Osteocyte (in vitro differentiated cells): ENCODE measurements at regions not wholly inside any gene's neighbourhood (a gene's known extent, or its start where the extent isn't known, plus 50 kb on each side); places are given as distances from the start of the nearest gene placed in this dataset.

Experiments
- DNase-seq: peaks from one replicate; pipeline ENCODE4 v3.0.0; 2021; ENCODE audit warnings: mixed read lengths; ENCODE audit not compliant: unreplicated experiment; ENCODE audit errors: extremely low spot score
- H3K27ac Mint-ChIP-seq: one replicate; pipeline ENCODE4 v1.8.0; 2021; ENCODE audit warnings: mild to moderate bottlenecking, mixed read lengths; ENCODE audit not compliant: unreplicated experiment
- H3K27me3 Mint-ChIP-seq: one replicate; pipeline ENCODE4 v1.8.0; 2021; ENCODE audit warnings: mixed read lengths; ENCODE audit not compliant: unreplicated experiment
- H3K36me3 Mint-ChIP-seq: one replicate; pipeline ENCODE4 v1.8.0; 2021; ENCODE audit warnings: mixed read lengths; ENCODE audit not compliant: unreplicated experiment
- H3K4me1 Mint-ChIP-seq: one replicate; pipeline ENCODE4 v1.8.0; 2021; ENCODE audit warnings: mixed read lengths; ENCODE audit not compliant: unreplicated experiment
- H3K4me3 Mint-ChIP-seq: one replicate; pipeline ENCODE4 v1.8.0; 2021; ENCODE audit warnings: mild to moderate bottlenecking, moderate library complexity, mixed read lengths; ENCODE audit not compliant: unreplicated experiment
- H3K9me3 Mint-ChIP-seq: one replicate; pipeline ENCODE4 v1.8.0; 2021; ENCODE audit warnings: mixed read lengths; ENCODE audit not compliant: unreplicated experiment
- CTCF ChIP-seq: fragments of 200-600 bp; sonication (generic); IDR thresholded peaks from 2 replicates; pipeline ENCODE4 v1.5.0; 2021; ENCODE audit warnings: antibody characterized with exemption, mild to moderate bottlenecking, moderate library complexity

GRCh38 chr4:56732301-56732700, 51.2 kb upstream of the HOPX start:
- peaks cover 4% of the 10 kb centered on the region for H3K4me1 Mint-ChIP-seq
- DNase-seq, result no peak

GRCh38 chr4:56731857-56732256, 50.8 kb upstream of the HOPX start:
- Mint-ChIP-seq H3K4me3 (no peak overlapping the region), H3K27ac (no peak overlapping the region), H3K9me3 (no peaks in the 10 kb centered on the region), H3K4me1 (peaks cover 4% of the 10 kb centered on the region), H3K36me3 (no peaks in the 10 kb centered on the region), H3K27me3 (peaks cover 9% of the 10 kb centered on the region)
- TF ChIP-seq CTCF, result no peak
- no peak for DNase-seq

More at GRCh38 chr4:56732301-56732700, 51.2 kb upstream of the HOPX start:
- no peaks in the 10 kb centered on the region for H3K9me3 Mint-ChIP-seq
- no peak overlapping the region for H3K27ac Mint-ChIP-seq
- peaks cover 9% of the 10 kb centered on the region for H3K27me3 Mint-ChIP-seq
- TF ChIP-seq CTCF, result no peak
- no peaks in the 10 kb centered on the region for H3K36me3 Mint-ChIP-seq
- no peak overlapping the region for H3K4me3 Mint-ChIP-seq
